GM18520 (cell line): ENCODE measurements at regions not wholly inside any gene's neighbourhood (a gene's known extent, or its start where the extent isn't known, plus 50 kb on each side); places are given as distances from the start of the nearest gene placed in this dataset.
"Not testable (repeated sequence)": the region's sequence is repeated elsewhere in the genome, so short reads cannot be mapped to it uniquely, and the experiment has no call there.

ENCODE experiments used
- ATAC-seq: cut with Tn5 transposase; IDR thresholded peaks from one replicate; pipeline ENCODE4 v1.9.1; 2021; ENCODE audit not compliant: unreplicated experiment

DNA sequence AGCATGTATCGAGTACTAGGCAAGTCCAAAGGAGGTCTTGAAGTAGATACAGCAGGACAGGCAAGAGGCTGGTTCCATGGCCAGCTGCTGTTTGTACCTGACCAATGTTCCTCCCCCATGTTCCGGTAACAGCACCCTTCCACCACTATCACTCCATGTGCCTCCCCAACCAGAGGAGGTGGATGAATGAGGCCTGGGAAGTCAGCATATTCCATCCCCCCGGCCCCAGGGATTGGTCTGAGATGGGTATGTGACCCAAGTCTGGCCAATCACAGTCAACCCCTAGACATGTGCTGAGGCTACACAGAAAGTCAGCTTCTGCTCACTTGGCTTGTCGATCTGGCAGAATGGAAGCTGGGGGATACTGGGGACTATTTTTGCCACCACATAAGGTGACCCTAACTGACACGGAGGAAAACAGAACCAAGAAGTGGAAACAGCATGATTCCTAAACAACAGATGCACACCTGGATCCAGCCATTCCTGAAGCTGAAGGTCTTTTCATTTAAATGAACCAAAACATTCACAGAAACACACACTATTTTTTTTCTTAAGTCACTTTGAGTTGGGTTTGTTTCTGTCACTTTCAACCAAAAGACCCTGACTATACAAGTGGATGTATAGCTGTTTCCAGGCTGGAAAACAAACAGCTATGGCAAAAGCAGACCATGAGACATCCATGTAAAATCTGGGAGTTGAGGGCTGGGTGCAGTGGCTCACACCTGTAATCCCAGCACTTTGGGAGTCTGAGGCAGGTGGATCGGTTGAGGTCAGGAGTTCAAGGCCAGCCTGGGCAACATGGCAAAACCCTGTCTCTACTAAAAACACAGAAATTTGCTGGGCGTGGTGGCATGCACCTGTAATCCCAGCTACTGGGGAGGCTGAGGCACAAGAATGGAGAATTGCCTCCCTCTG lies 70.4 kb upstream of the PTPN1 start:
- no peak for ATAC-seq

DNA sequence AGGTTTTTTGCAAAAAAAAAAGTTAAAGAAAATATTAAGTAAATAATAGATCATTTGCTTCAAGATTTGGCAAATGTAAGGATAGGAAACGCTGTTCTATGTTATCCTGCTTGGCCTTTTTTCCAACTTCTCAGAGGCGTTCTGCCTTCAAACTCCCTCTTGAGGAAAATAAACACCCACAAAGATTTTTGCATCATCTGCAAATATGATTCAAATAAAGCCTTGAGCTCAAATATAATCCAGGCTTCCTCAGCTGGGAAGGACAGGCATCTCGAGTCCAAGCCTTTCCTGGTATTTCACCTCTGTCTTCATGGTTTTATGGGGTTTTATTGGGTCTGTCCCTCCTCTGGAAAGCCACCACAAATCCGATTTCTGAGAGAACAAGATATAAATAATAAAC lies 67.7 kb upstream of the PTPN1 start:
- ATAC-seq = no peak

DNA sequence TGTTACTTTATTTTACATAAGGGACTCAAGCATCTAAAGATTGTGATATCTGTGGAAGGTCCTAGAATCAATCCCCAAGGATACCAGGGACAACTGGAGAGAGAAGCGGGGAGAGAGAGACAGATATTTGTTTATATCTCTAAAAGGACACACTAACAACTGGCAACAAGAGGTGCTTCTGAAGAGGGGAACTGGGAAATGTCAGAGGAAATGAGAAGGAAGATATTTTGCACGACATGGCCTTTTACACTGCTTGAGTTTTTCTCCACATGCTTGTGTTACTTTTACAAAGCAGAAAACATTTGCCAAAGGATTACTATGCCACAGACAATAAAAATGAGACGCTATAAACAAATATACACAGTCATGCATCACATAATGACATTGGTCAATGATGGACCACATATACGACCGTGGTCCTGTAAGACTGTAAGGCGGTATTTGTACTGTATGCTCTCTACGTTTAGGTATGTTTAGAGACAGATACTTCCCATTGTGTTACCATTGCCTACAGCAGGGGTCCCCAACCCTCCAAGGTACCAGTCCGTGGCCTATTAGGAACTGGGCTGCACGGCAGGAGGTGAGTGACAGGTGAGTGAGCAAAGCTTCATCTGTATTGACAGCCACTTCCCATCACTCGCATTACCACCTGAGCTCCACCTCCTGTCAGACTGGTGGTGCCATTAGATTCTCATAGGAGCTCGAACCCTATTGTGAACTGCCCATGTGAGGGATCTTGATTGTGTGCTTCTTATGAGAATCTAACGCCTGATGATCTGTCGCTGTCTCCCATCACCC lies 64.6 kb upstream of the PTPN1 start:
- ATAC-seq = no peak

DNA sequence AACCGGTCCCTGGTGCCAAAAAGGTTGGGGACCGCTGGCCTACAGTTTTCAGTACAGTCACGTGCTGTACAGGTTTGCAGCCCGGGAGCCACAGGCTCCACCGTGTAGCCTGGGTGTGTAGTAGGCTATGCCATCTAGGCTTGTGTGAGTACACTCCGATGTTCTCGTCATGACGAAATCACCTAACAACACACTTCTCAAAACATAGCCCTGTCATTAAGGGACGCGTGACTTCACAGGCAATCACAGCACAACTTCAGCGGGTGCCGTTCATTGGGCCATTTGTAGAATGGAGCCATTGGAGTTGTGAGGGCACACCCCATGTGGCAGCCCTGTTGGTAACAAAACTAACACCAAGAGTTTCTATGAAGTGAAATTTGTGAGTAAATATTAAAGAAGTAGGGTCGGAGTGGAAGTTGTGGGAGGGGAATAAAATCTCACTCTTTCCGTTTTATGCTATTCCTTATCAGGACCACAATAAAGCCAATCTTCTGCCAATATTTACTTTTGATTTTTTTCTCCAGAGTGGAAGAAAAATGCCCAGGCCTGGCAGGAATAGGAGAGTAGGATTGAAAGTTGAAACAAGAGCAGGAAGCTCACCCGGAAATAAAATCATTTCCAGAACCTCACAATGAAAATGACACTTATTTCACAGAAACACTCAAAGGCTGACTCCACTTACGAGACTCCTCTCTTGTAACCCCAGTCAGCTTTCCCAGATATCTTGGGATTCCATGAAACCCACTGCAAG lies 63.7 kb upstream of the PTPN1 start:
- no peak for ATAC-seq

DNA sequence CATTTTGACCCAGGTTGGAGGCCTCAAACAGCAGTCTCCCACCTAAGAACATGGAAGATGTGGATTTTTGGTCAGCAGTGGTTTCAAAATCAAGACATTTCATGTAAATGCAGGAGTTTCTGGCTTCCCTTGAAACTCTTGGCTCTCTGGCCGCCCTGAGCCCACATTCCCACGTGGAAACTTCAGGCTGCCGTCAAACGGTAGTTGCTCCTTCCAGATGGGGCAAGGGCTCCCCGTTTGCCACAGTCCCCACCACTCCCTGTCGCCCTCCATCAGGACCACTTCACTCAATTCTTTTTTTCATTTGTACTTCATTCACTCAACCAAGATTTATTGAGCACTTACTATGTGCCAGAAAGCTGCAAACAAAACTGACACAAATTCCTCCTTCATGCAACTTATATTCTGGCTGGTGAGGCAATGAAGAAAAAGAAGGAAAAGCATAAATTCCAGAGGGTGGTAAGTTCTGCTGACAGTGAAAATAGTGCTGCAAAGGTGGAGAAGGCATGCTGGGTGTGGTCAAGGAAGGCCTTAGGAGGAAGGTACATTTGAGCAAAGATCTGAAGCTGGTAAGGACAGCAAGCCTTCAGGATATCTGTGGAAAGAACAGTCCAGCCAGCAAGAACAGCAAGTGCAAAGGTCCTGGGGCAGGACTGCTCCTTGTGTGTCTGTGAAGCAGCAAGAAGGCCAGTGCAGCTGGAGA lies 62.9 kb upstream of the PTPN1 start:
- no peak for ATAC-seq

DNA sequence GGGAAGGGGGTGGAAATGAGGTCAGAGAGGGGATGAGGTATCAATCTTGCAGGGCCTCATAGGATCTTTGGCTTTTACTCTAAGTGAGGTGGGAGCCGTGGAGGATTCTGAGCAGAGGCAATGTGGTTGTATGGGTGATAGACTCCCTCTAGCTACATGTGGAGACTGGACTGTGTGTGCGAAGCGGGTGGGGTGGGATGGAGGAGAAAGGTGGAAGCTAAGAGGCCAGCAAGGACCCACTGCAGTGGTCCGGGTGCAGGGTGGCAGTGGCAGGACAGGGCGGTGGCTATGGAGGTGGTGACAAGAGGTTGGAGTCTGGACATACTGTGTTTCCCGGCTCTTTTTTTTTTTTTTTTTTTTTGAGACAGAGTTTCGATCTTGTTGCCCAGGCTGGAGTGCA lies 62.4 kb upstream of the PTPN1 start:
- no peak for ATAC-seq

DNA sequence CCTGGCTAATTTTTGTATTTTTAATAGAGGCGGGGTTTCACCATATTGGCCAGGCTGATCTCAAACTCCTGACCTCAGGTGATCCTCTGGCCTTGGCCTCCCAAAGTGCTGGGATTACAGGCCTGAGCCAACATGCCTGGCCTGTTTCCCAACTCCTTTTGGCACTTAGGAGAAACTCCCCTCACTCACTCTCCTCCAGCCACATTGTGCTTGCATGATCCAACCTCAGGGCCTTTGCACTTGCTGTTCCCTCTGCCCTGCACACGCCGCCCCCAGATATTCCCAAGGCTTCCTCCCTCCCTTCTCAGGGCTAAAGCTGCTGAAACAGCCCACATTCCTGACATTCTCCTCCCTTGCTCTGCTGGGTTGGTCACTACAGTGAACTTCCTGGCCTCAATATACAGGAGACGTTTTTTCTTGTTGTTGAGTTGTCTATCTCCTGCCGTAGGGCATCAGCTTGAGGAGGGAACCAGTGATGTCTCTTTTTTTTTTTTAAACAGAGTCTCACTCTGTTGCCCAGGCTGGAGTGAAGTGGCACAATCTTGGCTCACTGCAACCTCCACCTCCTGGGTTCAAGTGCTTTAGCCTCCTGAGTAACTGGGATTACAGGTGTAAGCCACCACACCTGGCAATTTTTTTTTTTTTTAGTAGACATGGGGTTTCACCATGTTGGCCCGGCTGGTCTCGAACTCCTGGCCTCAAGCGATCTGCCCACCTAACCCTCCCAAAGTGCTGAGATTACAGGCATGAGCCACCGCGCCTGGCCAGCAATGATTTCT lies 61.4 kb upstream of the PTPN1 start:
- ATAC-seq = not testable (repeated sequence)

DNA sequence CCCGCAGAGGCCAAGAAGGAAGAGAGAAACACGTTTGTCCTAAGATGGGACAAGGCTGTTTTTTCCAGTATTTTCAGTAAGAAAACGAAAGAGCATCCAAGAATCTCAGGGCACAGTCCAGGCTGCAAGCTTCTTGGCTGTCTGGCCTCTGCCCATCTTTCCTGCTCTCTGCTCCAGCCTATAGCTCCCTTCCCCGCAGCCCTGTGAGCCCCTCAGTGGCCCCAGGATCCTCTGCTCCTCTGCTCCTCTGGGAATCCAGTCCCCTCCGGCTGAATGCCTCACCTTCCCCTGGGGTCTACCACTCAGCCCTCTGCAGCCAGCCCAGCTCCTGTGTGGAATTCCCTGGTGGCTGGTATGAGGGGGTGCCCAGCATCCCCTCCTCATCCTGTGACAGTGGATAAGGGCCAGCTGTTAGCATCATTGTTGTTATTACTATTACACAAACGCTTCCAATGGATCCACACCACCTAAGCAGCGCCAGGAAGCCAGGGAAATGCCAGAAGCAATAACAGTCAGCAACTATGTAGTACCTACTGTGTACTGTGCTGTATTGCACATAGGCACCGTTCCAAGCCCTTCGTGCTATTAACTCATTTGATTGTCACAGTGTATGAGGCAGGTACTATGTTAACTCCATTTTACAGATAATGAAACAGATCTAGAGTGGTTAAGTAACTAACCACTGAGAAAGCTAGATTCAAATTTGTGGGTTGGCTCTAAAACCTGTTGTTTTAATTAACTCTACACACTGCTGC lies 60.3 kb upstream of the PTPN1 start:
- peak; percentile 69 for ATAC-seq

DNA sequence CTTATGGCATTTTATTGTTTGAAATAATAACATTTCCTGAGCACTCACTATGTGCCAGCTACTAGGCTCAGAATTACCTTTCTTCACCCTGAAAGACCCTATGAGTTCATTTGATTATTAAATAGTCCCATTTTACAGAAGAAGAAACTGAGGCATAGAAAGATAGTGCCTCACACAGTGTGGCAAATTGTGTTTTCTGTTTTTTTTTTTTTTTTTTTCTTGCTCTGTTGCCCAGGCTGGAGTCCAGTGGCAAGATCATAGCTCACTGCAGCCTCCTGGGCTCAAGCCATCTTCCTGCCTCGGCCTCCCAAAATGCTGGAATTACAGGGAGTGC lies 59.7 kb upstream of the PTPN1 start:
- ATAC-seq = peak; percentile 4

DNA sequence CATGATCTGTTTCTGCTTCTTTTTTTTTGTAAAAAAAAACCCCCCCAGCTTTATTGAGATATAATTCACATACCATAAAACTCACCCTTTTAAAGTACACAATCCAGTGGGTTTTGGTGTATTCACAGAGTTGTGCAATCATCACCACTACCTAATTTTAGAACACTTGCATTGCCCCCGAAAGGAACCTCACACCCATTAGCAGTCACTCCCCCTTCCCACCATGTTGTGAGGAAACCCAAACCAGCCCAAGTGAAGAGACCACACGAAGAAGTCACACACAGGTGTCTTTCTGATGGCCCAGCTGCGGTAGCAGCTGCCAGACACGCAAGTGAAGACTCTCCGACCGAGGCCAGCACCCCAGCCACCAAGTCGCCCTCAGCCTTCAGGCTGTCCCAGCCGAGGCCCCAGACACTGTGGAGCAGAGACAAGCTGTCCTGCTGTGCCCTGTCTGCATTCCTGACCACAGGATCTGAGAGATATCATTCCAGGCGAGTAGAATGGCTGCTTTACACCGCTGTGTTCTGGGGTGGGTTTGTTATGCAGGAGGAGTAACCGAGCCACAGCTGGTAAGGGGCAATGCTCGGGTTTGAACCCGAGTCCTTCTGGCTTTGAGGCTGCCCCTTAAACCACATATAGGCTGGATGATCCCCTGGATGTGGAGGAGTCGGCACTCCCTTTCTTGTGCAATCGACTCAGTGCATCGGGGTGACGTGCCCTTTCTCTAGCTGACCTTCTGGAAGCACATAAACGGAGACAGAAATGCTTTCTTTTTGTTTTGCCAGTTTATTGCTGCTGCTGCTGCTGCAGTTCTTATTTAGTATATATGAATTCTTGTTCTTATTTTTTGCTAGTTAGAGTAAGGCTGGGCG lies 59.1 kb upstream of the PTPN1 start:
- peak; percentile 66 for ATAC-seq

DNA sequence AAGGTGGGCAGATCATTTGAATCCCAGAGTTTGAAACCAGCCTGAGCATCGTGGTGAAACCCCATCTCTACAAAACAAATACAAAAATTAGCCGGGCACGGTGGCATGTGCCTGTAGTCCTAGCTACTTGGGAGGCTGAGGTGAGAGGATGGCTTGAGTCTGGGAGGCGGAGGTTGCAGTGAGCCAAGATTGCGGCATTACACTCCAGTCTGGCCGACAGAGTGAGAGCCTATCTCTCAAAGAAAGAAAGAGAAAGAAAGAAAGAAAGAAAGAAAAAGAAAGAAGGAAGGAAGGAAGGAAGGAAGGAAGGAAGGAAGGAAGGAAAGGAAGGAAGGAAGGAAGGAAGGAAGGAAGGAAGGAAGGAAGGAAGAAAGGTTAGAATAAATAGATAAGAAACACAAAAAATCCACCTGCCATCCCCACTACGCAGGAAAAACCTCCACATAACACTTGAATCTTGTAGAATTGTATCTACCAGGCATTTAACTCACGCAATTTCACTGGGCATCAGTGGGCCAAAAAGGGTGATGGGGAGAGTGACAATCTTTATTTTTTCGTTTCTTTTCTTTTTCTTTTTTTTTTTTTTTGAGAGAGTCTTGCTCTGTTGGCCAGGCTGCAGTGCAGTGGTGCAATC lies 58.3 kb upstream of the PTPN1 start:
- not testable (repeated sequence) for ATAC-seq

DNA sequence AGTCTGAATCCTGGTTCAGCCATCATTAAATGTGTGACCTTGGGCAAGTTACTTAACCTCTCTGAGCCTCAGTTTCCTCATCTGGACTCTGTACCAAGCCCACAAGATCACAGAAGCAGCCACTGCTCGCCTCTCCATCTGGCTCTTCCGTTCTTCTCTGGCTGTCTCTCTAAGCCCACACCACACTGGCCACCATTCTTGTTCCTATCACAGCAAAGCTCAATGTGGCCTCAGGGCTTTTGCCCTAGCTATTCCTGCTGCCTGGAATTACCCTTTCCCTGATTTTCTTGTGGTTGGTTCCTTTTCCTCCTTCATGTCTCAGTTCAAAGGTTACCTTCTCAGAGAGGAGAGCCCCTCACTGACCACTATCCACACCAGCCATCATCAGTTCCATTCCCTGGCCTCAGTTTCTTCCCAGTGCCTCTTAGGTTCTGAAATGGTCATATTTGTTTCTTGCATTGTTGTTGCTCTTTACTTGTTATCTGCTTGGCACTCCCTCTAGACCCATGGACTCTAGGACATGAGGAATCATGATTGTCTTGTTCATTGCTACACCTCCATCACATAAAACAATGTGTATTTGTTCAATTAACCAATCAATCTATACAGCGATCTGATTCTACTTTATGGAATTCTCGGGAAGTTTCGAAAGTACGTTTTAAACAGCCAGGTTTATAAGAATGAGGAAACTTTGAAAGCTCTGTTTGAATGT lies 56.5 kb upstream of the PTPN1 start:
- ATAC-seq = no peak

DNA sequence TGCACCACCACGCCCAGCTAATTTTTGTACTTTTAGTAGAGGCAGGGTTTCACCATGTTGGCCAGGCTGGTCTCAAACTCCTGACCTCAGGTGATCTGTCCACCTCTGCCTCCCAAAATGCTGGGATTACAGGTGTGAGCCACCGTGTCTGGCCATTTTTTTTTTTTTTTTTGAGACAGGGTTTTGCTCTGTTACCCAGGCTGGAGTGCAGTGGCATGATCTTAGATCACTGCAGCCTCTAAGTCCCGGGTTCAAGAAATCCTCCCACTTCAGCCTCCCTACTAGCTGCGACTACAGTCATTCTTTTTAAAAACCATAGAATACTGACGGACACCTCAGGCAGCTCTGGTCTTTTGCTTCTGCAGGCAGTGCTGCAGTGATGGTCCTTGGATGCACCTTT lies 54.9 kb upstream of the PTPN1 start:
- not testable (repeated sequence) for ATAC-seq

DNA sequence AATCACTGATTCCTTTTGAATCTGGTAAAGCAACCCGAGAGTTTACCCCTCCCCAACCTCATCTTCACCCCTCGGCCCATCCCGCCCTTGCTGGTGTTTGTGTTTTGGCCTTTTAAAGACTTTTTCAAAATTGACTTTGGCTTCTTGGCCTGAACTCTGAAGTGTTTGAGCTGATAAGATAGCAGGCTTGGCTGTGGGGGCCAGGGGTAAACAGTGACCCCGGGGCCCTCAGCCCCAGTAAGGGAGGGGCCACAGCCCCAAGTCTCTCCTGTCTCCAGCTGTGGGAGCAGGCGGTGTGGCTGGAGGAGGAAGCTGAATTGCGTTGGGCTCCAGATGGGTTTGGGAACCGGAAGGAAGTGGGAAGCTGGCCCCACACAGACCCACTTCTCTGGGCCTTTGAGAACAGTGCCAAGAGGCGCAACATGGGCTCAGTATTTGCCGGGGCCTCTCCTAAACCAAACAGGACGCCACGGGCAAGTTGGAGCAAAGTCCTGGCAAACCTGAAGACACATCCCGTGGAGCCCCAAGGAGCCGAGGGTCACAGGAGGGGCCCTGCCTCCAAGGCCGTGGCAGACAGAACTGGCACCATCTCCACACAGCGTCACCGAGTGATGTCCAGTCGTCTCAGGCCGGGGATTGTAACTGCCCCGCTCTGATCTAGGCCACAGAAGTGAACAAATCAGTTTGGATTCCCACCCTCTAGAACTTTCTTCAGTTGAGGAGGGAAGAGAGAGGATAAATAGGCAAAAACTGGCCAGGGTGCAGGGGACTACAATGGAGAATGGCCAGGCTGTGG lies 54.3 kb upstream of the PTPN1 start:
- no peak for ATAC-seq

DNA sequence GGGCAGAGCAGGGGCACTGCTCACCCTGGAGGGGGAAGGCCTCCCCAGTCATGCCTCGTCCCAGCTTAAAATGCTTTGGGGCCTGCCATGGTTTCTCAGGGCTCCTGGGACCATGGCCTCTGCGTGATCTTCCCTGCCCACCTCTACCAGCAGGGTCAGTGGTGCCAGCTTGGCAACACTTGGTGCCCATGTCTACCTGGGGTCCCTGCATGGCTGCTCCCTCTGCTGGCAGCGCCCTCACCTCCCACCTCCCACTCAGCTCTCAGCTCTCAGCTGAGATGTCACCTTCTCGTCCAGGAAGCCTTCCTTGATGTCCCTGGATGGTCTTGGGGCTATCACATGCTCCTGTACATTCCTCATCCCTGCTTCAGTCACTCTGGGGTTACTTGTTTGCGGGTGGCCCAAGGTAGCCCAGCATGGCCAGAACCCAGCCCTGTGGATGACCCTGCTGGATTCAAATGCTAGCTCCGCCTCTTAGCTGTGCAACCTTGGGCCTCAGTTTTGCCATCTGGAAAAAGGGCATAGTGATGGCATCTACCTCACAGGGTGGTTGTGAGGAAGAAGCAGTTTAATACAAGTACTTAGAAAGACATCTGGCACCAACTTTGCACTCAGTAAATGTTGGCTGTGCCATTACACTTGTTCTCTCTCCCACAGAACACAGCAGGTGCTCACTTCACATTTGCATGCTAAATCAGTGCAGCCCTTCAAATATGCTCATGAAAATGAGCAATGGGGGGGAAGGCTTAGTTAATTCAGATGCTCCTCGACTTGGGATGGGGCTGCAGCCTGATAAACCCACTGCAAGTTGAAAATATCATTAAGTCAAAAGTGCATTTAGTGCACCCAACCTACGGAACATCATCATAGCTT lies 53.5 kb upstream of the PTPN1 start:
- no peak for ATAC-seq
